Chondrocyte (in vitro differentiated cells): ENCODE measurements at regions not wholly inside any gene's neighbourhood (a gene's known extent, or its start where the extent isn't known, plus 50 kb on each side); places are given as distances from the start of the nearest gene placed in this dataset.
"Not testable (repeated sequence)": the region's sequence is repeated elsewhere in the genome, so short reads cannot be mapped to it uniquely, and the experiment has no call there.

Experiments
- DNase-seq: peaks from one replicate; pipeline ENCODE4 v3.0.0; 2021; ENCODE audit warnings: mixed read lengths, low spot score
- H3K27ac Mint-ChIP-seq: one replicate; pipeline ENCODE4 v1.8.0; 2021; ENCODE audit warnings: mild to moderate bottlenecking, moderate library complexity, mixed read lengths; ENCODE audit not compliant: unreplicated experiment
- H3K27me3 Mint-ChIP-seq: 2 replicates; pipeline ENCODE4 v1.8.0; 2021; ENCODE audit warnings: low read depth, mixed read lengths
- H3K36me3 Mint-ChIP-seq: 2 replicates; pipeline ENCODE4 v1.8.0; 2021; ENCODE audit warnings: low read depth, mixed read lengths
- H3K4me1 Mint-ChIP-seq: 2 replicates; pipeline ENCODE4 v1.8.0; 2021; ENCODE audit warnings: low read depth, mild to moderate bottlenecking, mixed read lengths
- H3K4me3 Mint-ChIP-seq: one replicate; pipeline ENCODE4 v1.8.0; 2021; ENCODE audit warnings: mild to moderate bottlenecking, moderate library complexity, mixed read lengths; ENCODE audit not compliant: unreplicated experiment
- H3K9me3 Mint-ChIP-seq: 2 replicates; pipeline ENCODE4 v1.8.0; 2021; ENCODE audit warnings: low read depth, mixed read lengths
- CTCF ChIP-seq: fragments of 200-600 bp; sonication (generic); IDR thresholded peaks from 2 replicates; pipeline ENCODE4 v1.5.0; 2021; ENCODE audit warnings: antibody characterized with exemption, mild to moderate bottlenecking, moderate library complexity

- Mint-ChIP-seq H3K4me1 (no peaks in the 10 kb centered on the region), H3K9me3 (no peaks in the 10 kb centered on the region), H3K27ac (no peak overlapping the region), H3K4me3 (no peak overlapping the region), H3K27me3 (peaks cover 30% of the 10 kb centered on the region), H3K36me3 (no peaks in the 10 kb centered on the region)
- DNase-seq: no peak
- no peak for TF ChIP-seq CTCF
Measured at GRCh38 chr22:49658902-49659280, 168.8 kb downstream of the BRD1 start.

DNA sequence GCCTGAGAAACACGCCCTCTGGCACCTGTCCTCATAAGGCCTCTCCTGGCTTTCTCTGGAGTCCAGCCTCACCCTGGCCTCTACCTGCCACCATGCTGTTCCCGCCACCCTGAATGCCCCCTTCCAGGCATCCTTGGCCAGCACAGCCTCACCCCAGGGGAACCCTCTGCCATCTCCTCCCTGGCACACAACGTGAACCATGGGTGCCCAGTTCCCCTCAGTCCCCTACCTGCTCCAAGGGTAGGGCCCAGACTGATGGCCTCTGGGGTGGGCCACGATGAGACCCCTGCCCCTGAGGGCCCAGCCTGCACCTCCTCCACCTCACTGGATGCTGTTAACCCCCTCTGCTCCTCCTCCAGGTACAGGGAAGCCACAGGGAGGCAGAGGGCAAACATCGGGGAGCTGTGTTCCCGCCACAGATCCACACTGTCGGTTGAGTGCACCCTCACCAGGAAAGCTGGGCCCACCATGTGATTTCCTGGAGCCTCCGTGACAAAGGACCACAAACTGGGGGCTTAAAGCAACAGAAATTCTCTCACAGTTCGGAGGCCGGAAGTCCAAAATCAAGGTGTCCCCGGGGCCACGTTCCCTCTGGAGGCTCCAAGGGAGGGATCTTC lies 169.6 kb downstream of the BRD1 start:
- Mint-ChIP-seq H3K27ac (no peak overlapping the region), H3K4me3 (no peak overlapping the region), H3K4me1 (no peaks in the 10 kb centered on the region)

GRCh38 chr22:49657275-49657973 lies 170.2 kb downstream of the BRD1 start:
- Mint-ChIP-seq H3K27me3 (peaks cover 24% of the 10 kb centered on the region), H3K4me1 (no peaks in the 10 kb centered on the region), H3K9me3 (no peaks in the 10 kb centered on the region), H3K36me3 (no peaks in the 10 kb centered on the region), H3K27ac (no peak overlapping the region), H3K4me3 (no peak overlapping the region)
- no peak for DNase-seq
- TF ChIP-seq CTCF: no peak

More for the DNA sequence above, 169.6 kb downstream of the BRD1 start:
- no peaks in the 10 kb centered on the region for H3K36me3 Mint-ChIP-seq
- DNase-seq: no peak
- TF ChIP-seq CTCF: no peak
- H3K9me3 Mint-ChIP-seq: no peaks in the 10 kb centered on the region
- H3K27me3 Mint-ChIP-seq: peaks cover 28% of the 10 kb centered on the region

DNA sequence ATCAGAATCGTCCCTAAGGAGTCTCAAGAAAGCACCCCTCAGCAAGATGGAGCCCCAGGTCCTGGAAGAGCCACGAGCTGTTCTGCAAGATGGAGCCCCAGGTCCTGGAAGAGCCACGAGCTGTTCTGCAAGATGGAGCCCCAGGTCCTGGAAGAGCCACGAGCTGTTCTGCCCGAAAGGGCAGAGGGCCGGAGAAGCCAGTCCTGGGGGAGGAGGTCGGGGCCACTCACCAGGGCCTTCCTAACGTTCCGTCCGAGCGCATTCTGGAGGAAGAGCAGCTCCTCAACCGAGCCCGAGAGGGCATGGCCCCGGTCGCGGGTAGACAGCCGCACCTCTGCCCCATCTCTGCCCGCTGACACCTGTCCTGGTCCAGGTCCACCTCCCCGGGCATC lies 170.8 kb downstream of the BRD1 start:
- not testable (repeated sequence) for H3K36me3 Mint-ChIP-seq, H3K27ac Mint-ChIP-seq, DNase-seq, H3K9me3 Mint-ChIP-seq, H3K4me1 Mint-ChIP-seq, H3K4me3 Mint-ChIP-seq
- peaks cover 22% of the 10 kb centered on the region for H3K27me3 Mint-ChIP-seq

DNA sequence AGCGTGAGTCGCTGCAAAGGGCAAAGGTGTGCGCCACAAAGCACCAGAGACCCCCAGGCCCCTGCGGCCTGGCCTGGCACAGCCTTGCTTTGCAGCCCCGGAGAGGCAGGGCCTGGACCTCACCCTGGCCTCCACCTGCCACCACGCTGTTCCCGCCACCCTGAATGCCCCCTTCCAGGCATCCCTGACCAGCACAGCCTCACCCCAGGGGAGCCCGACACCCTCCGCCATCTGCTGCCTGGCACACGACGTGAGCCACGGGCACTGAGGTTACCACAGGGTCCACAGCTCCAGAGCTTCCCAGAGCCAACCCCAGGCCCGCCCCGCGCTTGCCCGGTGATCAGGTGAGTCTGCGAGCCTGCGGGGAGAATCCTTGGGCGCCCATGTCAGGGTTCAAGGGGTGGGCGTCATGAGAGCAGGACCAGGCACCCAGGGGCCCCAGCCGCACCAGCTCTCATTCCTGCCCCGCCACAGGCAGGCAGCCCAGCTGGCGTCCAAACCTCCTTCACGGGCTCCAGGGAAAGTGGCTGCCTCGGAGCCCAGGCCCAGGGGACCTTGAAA lies 171.3 kb downstream of the BRD1 start:
- DNase-seq: no peak
- no peak for TF ChIP-seq CTCF
- Mint-ChIP-seq H3K27ac (no peak overlapping the region), H3K9me3 (no peaks in the 10 kb centered on the region), H3K36me3 (no peaks in the 10 kb centered on the region), H3K4me3 (no peak overlapping the region), H3K27me3 (peaks cover 23% of the 10 kb centered on the region), H3K4me1 (no peaks in the 10 kb centered on the region)
